HCT116 (cell line): ENCODE measurements at regions not wholly inside any gene's neighbourhood (a gene's known extent, or its start where the extent isn't known, plus 50 kb on each side); places are given as distances from the start of the nearest gene placed in this dataset.

ENCODE experiments used
- ATAC-seq: fragments of 200-7000 bp; cut with Tn5 transposase; 2 replicates; pipeline ENCODE4 v1.9.1; 2020; ENCODE audit warnings: mild to moderate bottlenecking, moderate library complexity
- BruUV-seq: library from RNA; stranded (reverse); fragments of 400-500 nt; replicated peaks from 2 replicates; lab custom pipeline; 2021; lab: Mats Ljungman, UMichigan
- CTCF ChIA-PET: fragments of 300-600 bp; sonication (Branson Sonifier 250); formaldehyde crosslinking; loops from one replicate; lab custom pipeline; 2021; ENCODE audit warnings: antibody characterized with exemption; lab: Charles Lee
- POLR2A ChIA-PET: fragments of 300-600, 350-600 bp; sonication (Branson Sonifier 250); formaldehyde crosslinking; loops from one replicate; lab custom pipeline; 2021; ENCODE audit warnings: antibody characterized with exemption; lab: Charles Lee
- RAD21 ChIA-PET, 2 experiments: fragments of 300-600 bp; sonication (Branson Sonifier 250); formaldehyde crosslinking; loops; one replicate each; lab custom pipeline; 2023; ENCODE audit warnings: low total read pairs in 2 of 2; ENCODE audit not compliant: uncharacterized antibody in 2 of 2, unreplicated experiment in 2 of 2, low non-redundant PET in 1 of 2; lab: Charles Lee
- DNase-seq: peaks from one replicate; pipeline ENCODE4 v3.0.0-alpha.2; 2010; ENCODE audit warnings: low read depth, low spot score
- H2AFZ ChIP-seq: fragments of 200-600 bp; shearing (Covaris generic), sonication (generic); 2 replicates; pipeline ENCODE4 v1.6.1; 2017; ENCODE audit warnings: low read depth, mixed run types, mixed read lengths, antibody characterized with exemption, low read length; ENCODE audit not compliant: poor library complexity, severe bottlenecking
- H3K27ac ChIP-seq: 2 replicates; pipeline ENCODE4 v1.5.1; 2012; ENCODE audit warnings: low read depth, low read length
- H3K27me3 ChIP-seq: fragments of 200-600 bp; sonication (generic); 2 replicates; pipeline ENCODE4 v1.6.1; 2016; ENCODE audit warnings: mixed run types, low read length, mixed read lengths; ENCODE audit not compliant: insufficient read depth
- H3K36me3 ChIP-seq, 2 experiments: fragments of 200-500 bp in 1 of 2; fragments of 200-600 bp in 1 of 2; sonication (Bioruptor generic) in 1 of 2; sonication (generic) in 1 of 2; 2 replicates each; pipeline versions ENCODE4 v1.5.1 to v1.6.1; 2014 to 2016; ENCODE audit warnings: low read length in 2 of 2, inconsistent platforms in 1 of 2, mixed read lengths in 1 of 2, mixed run types in 1 of 2; ENCODE audit not compliant: insufficient read depth in 2 of 2, control insufficient read depth in 1 of 2
- H3K4me1 ChIP-seq, 2 experiments: fragments of 200-600 bp in 1 of 2; sonication (generic) in 1 of 2; 2 replicates each; pipeline versions ENCODE4 v1.5.1 to v1.6.1; 2012 to 2017; ENCODE audit warnings: low read length in 2 of 2, inconsistent platforms in 1 of 2, mild to moderate bottlenecking in 1 of 2, mixed read lengths in 1 of 2, mixed run types in 1 of 2, moderate library complexity in 1 of 2; ENCODE audit not compliant: insufficient read depth in 2 of 2, control insufficient read depth in 1 of 2
- H3K4me2 ChIP-seq: fragments of 200-600 bp; sonication (generic); 2 replicates; pipeline ENCODE4 v1.6.1; 2017; ENCODE audit warnings: mixed run types, low read length, mixed read lengths
- H3K4me3 ChIP-seq, 2 experiments: fragments of 200-600 bp in 1 of 2; sonication (generic) in 1 of 2; replicated peaks in 1 of 2; 2 replicates each; pipeline ENCODE4 v1.5.1; 2011 to 2016; ENCODE audit warnings: low read length in 2 of 2, control low read depth in 1 of 2, low read depth in 1 of 2, mild to moderate bottlenecking in 1 of 2, mixed read lengths in 1 of 2, mixed run types in 1 of 2
- H3K79me2 ChIP-seq: fragments of 200-600 bp; sonication (generic); 2 replicates; pipeline ENCODE4 v1.6.1; 2017; ENCODE audit warnings: mild to moderate bottlenecking, mixed run types, low read length, moderate library complexity, mixed read lengths; ENCODE audit not compliant: insufficient read depth
- H3K9ac ChIP-seq: fragments of 200-600 bp; sonication (generic); 2 replicates; pipeline ENCODE4 v1.6.1; 2016; ENCODE audit warnings: low read length, mixed read lengths
- H3K9me2 ChIP-seq: fragments of 200-600 bp; sonication (generic), shearing (Covaris generic); 2 replicates; pipeline ENCODE4 v1.6.1; 2017; ENCODE audit warnings: mixed run types, mild to moderate bottlenecking, moderate library complexity; ENCODE audit not compliant: insufficient read depth
- H3K9me3 ChIP-seq, 2 experiments: fragments of 200-500 bp in 1 of 2; fragments of 200-600 bp in 1 of 2; sonication (Bioruptor generic) in 1 of 2; sonication (generic) in 1 of 2; 2 replicates each; pipeline ENCODE4 v1.6.1; 2014 to 2017; ENCODE audit warnings: low read length in 2 of 2, mixed read lengths in 2 of 2, inconsistent platforms in 1 of 2, low read depth in 1 of 2, mild to moderate bottlenecking in 1 of 2, mixed run types in 1 of 2, moderate library complexity in 1 of 2; ENCODE audit not compliant: control insufficient read depth in 1 of 2, insufficient read depth in 1 of 2
- H4K20me1 ChIP-seq: fragments of 200-600 bp; sonication (generic), shearing (Covaris generic); 2 replicates; pipeline ENCODE4 v1.6.1; 2017; ENCODE audit warnings: mixed run types, mild to moderate bottlenecking, moderate library complexity; ENCODE audit not compliant: insufficient read depth
- EGR1 ChIP-seq: IDR thresholded peaks from 2 replicates; pipeline ENCODE4 v1.6.1; 2012; ENCODE audit warnings: low read depth
- ELF1 ChIP-seq: IDR thresholded peaks from 2 replicates; pipeline ENCODE4 v1.6.1; 2012; ENCODE audit warnings: low read depth, borderline replicate concordance
- TCF7L2 ChIP-seq: IDR thresholded peaks from 2 replicates; pipeline ENCODE4 v1.7.0; 2011; ENCODE audit warnings: borderline replicate concordance, inconsistent platforms; ENCODE audit not compliant: insufficient read depth, insufficient read length; ENCODE audit errors: extremely low read depth
- YY1 ChIP-seq: IDR thresholded peaks from 2 replicates; pipeline ENCODE4 v1.6.1; 2011; ENCODE audit warnings: low read length, low read depth, moderate library complexity, mild to moderate bottlenecking; ENCODE audit not compliant: insufficient replicate concordance; ENCODE audit errors: extremely low read depth
- intact Hi-C: fragments of 100-400 bp; cut with micrococcal nuclease; formaldehyde crosslinking; loops from 2 replicates; pipeline ENCODE4 v1.10.0; 2022
- TF ChIP-seq, protein P1 (sequence below): IDR thresholded peaks from 2 replicates; pipeline ENCODE4 v1.6.1; 2012; ENCODE audit warnings: low read depth

DNA sequence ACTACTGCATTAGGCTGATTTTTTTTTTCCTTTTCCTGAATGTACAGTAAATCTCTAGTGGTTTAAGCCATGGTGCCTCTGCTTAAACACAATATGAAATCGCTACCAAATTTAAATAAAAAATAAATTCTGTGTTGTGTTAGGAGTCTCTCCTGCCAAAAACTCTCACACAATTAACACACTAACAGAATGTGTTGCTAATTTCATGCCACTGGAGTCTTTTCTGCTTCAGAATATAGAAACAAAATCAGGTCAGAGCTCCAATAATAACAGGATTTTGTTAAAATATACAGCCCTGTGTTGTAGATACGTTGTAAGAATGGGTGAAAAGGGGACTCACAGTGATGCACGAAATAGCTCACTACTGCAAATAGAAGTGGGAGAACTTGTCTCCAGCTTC is 398.8 kb downstream of the ZSWIM6 start:
- Histone ChIP-seq H3K4me1 (no peaks in the 10 kb centered on the region), H3K79me2 (no peaks in the 10 kb centered on the region), H3K9me2 (no peaks in the 10 kb centered on the region), H3K36me3 (no peaks in the 10 kb centered on the region), H3K27me3 (peaks cover 62% of the 10 kb centered on the region), H3K9me3 (no peaks in the 10 kb centered on the region), H3K27ac (no peak overlapping the region), H3K4me3 (no peak overlapping the region), H4K20me1 (no peaks in the 10 kb centered on the region)
- RAD21 ChIA-PET, result no interaction called here
- no TSS peak for BruUV-seq
- POLR2A ChIA-PET, result no interaction called here
- CTCF ChIA-PET, result no interaction called here
- DNase-seq (no peak), ATAC-seq (no peak)
- no peak for TF ChIP-seq ELF1
- TF ChIP-seq, protein P1, sequence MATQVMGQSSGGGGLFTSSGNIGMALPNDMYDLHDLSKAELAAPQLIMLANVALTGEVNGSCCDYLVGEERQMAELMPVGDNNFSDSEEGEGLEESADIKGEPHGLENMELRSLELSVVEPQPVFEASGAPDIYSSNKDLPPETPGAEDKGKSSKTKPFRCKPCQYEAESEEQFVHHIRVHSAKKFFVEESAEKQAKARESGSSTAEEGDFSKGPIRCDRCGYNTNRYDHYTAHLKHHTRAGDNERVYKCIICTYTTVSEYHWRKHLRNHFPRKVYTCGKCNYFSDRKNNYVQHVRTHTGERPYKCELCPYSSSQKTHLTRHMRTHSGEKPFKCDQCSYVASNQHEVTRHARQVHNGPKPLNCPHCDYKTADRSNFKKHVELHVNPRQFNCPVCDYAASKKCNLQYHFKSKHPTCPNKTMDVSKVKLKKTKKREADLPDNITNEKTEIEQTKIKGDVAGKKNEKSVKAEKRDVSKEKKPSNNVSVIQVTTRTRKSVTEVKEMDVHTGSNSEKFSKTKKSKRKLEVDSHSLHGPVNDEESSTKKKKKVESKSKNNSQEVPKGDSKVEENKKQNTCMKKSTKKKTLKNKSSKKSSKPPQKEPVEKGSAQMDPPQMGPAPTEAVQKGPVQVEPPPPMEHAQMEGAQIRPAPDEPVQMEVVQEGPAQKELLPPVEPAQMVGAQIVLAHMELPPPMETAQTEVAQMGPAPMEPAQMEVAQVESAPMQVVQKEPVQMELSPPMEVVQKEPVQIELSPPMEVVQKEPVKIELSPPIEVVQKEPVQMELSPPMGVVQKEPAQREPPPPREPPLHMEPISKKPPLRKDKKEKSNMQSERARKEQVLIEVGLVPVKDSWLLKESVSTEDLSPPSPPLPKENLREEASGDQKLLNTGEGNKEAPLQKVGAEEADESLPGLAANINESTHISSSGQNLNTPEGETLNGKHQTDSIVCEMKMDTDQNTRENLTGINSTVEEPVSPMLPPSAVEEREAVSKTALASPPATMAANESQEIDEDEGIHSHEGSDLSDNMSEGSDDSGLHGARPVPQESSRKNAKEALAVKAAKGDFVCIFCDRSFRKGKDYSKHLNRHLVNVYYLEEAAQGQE, result no peak
- TF ChIP-seq EGR1, result no peak
- no peak for TF ChIP-seq YY1
- no peak for TF ChIP-seq TCF7L2
- TF ChIP-seq, all 23 proteins: peak for 0
- intact Hi-C loops, result no loop called here
- Histone ChIP-seq H3K4me2 (no peak overlapping the region), H2AFZ (no peak overlapping the region), H3K9ac (no peak overlapping the region)
